ENCODE measurements at regions not wholly inside any gene's neighbourhood (a gene's known extent, or its start where the extent isn't known, plus 50 kb on each side); places are given as distances from the start of the nearest gene placed in this dataset.

GRCh38 chr3:25355998-25356397 is 72.1 kb upstream of the RARB start:
- WGBS, 2 donors = 63 to 68% methylated on average over 3 of the region's 3 CpGs
- Histone ChIP-seq H3K9me3 (no peaks in the 10 kb centered on the region), H3K4me1 (no peaks in the 10 kb centered on the region), H3K4me3 (no peak overlapping the region), H3K27ac (no peak overlapping the region), H3K27me3 (no peaks in the 10 kb centered on the region), H3K36me3 (replicated peaks in 1 of 2; ENCODE audit: insufficient read depth in 1 of 2, low read depth in 2 of 2) (no peaks in the 10 kb centered on the region)
- DNase-seq (no peak), ATAC-seq (no peak)
- TF ChIP-seq CTCF (IDR thresholded peaks at IDR 0.05) = no peak
- TF ChIP-seq POLR2A (IDR thresholded peaks at IDR 0.05) = no peak
- intact Hi-C loops (cut with DNase I) = no loop called here

- TF ChIP-seq POLR2A (IDR thresholded peaks at IDR 0.05) (no peak), CTCF (IDR thresholded peaks at IDR 0.05) (no peak)
- H3K36me3 ChIP-seq (replicated peaks in 1 of 2; ENCODE audit: insufficient read depth in 1 of 2, low read depth in 2 of 2) = no peaks in the 10 kb centered on the region
- H3K4me3 ChIP-seq = no peak overlapping the region
- H3K27ac ChIP-seq = no peak overlapping the region
- intact Hi-C loops (cut with DNase I) = no loop called here
- 39 to 66% methylated on average over 3 to 7 of the region's 7 CpGs for WGBS, 2 donors
- H3K27me3 ChIP-seq = no peaks in the 10 kb centered on the region
- DNase-seq = no peak
- no peaks in the 10 kb centered on the region for H3K4me1 ChIP-seq
- H3K9me3 ChIP-seq = no peaks in the 10 kb centered on the region
- no peak for ATAC-seq
Measured at GRCh38 chr3:25362118-25362517, 65.9 kb upstream of the RARB start.

GRCh38 chr3:25365636-25366035 is 62.4 kb upstream of the RARB start:
- TF ChIP-seq CTCF (IDR thresholded peaks at IDR 0.05) (no peak), POLR2A (IDR thresholded peaks at IDR 0.05) (no peak)
- Histone ChIP-seq H3K27ac (no peak overlapping the region), H3K27me3 (no peaks in the 10 kb centered on the region), H3K4me3 (no peak overlapping the region), H3K9me3 (no peaks in the 10 kb centered on the region), H3K4me1 (no peaks in the 10 kb centered on the region), H3K36me3 (replicated peaks in 1 of 2; ENCODE audit: insufficient read depth in 1 of 2, low read depth in 2 of 2) (no peaks in the 10 kb centered on the region)
- 36 to 67% methylated on average over 1 of the region's 1 CpG for WGBS, 2 donors
- ATAC-seq = no peak
- intact Hi-C loops (cut with DNase I) = no loop called here
- no peak for DNase-seq

GRCh38 chr3:25367025-25367424 is 61.0 kb upstream of the RARB start:
- no peaks in the 10 kb centered on the region for H3K27me3 ChIP-seq
- no peak overlapping the region for H3K4me3 ChIP-seq
- H3K27ac ChIP-seq = no peak overlapping the region
- DNase-seq = no peak
- 85 to 94% methylated on average over 1 of the region's 1 CpG for WGBS, 2 donors
- no peaks in the 10 kb centered on the region for H3K9me3 ChIP-seq
- intact Hi-C loops (cut with DNase I) = no loop called here
- no peak for ATAC-seq
- TF ChIP-seq CTCF (IDR thresholded peaks at IDR 0.05) = no peak
- TF ChIP-seq POLR2A (IDR thresholded peaks at IDR 0.05) = no peak
- H3K36me3 ChIP-seq (replicated peaks in 1 of 2; ENCODE audit: insufficient read depth in 1 of 2, low read depth in 2 of 2) = no peaks in the 10 kb centered on the region
- H3K4me1 ChIP-seq = no peaks in the 10 kb centered on the region

GRCh38 chr3:25372167-25372566 is 55.9 kb upstream of the RARB start:
- H3K36me3 ChIP-seq (replicated peaks in 1 of 2; ENCODE audit: insufficient read depth in 1 of 2, low read depth in 2 of 2) = no peaks in the 10 kb centered on the region
- no peak for ATAC-seq
- H3K27me3 ChIP-seq = no peaks in the 10 kb centered on the region
- DNase-seq = no peak
- H3K9me3 ChIP-seq = no peaks in the 10 kb centered on the region
- intact Hi-C loops (cut with DNase I) = no loop called here
- no peak overlapping the region for H3K27ac ChIP-seq
- TF ChIP-seq CTCF (IDR thresholded peaks at IDR 0.05) = no peak
- no peak for TF ChIP-seq POLR2A (IDR thresholded peaks at IDR 0.05)
- H3K4me1 ChIP-seq = no peaks in the 10 kb centered on the region
- no peak overlapping the region for H3K4me3 ChIP-seq
- 59 to 67% methylated on average over 3 of the region's 3 CpGs for WGBS, 2 donors
